SK-N-SH (cell line): ENCODE measurements at regions not wholly inside any gene's neighbourhood (a gene's known extent, or its start where the extent isn't known, plus 50 kb on each side); places are given as distances from the start of the nearest gene placed in this dataset.
A peak's percentile ranks its signal among the peaks of the same experiment; 100 is the strongest.
"Not testable (repeated sequence)": the region's sequence is repeated elsewhere in the genome, so short reads cannot be mapped to it uniquely, and the experiment has no call there.

Experiments
- CTCF ChIA-PET: fragments of 300-600, 350-600 bp; formaldehyde crosslinking; extraction: SDS; loops from one replicate; lab custom pipeline; 2021; lab: Yijun Ruan, JAX
- POLR2A ChIA-PET: fragments of 350-600 bp; sonication (Branson Sonifier 250); formaldehyde crosslinking; extraction: SDS; loops from one replicate; lab custom pipeline; 2020; ENCODE audit warnings: antibody characterized with exemption, inconsistent platforms; lab: Yijun Ruan, JAX
- DNase-seq: peaks from one replicate; pipeline ENCODE4 v3.0.0; 2012
- H2AFZ ChIP-seq: fragments of 200-600 bp; sonication (generic); 2 replicates; pipeline ENCODE4 v1.8.1; 2016; ENCODE audit warnings: antibody characterized with exemption, mild to moderate bottlenecking, low read depth
- H3F3A ChIP-seq: fragments of 200-600 bp; sonication (generic); replicated peaks from 2 replicates; pipeline ENCODE3; 2016; ENCODE audit warnings: antibody characterized with exemption, mild to moderate bottlenecking; ENCODE audit not compliant: insufficient read depth
- H3K27ac ChIP-seq, 2 experiments: fragments of 200-500 bp in 1 of 2; fragments of 200-600 bp in 1 of 2; sonication (Bioruptor generic) in 1 of 2; sonication (generic), shearing (Covaris generic) in 1 of 2; 2 replicates each; pipeline versions ENCODE4 v1.5.1 to v1.6.1; 2014 to 2016; ENCODE audit warnings: low read depth in 2 of 2, inconsistent platforms in 1 of 2, low read length in 1 of 2, mild to moderate bottlenecking in 1 of 2, mixed read lengths in 1 of 2
- H3K27me3 ChIP-seq: fragments of 200-600 bp; sonication (generic), shearing (Covaris generic); 2 replicates; pipeline ENCODE4 v1.6.1; 2016; ENCODE audit warnings: mixed run types; ENCODE audit not compliant: insufficient read depth
- H3K36me3 ChIP-seq, 2 experiments: fragments of 200-500 bp in 1 of 2; fragments of 200-600 bp in 1 of 2; sonication (Bioruptor generic) in 1 of 2; sonication (generic) in 1 of 2; replicated peaks in 1 of 2; 2 replicates each; pipeline versions ENCODE3 to v1.5.1; 2014 to 2016; ENCODE audit warnings: low read length in 1 of 2, mild to moderate bottlenecking in 1 of 2; ENCODE audit not compliant: insufficient read depth in 2 of 2, control insufficient read depth in 1 of 2
- H3K4me1 ChIP-seq, 2 experiments: fragments of 200-500 bp in 1 of 2; fragments of 200-600 bp in 1 of 2; sonication (Bioruptor generic) in 1 of 2; sonication (generic), shearing (Covaris generic) in 1 of 2; 2 replicates each; pipeline versions ENCODE4 v1.5.1 to v1.6.1; 2014 to 2016; ENCODE audit warnings: low read depth in 1 of 2, low read length in 1 of 2, mixed run types in 1 of 2; ENCODE audit not compliant: insufficient read depth in 2 of 2, control insufficient read depth in 1 of 2
- H3K4me2 ChIP-seq: fragments of 200-600 bp; sonication (generic), shearing (Covaris generic); 2 replicates; pipeline ENCODE4 v1.6.1; 2017; ENCODE audit warnings: mixed run types
- H3K4me3 ChIP-seq, 2 experiments: fragments of 200-500 bp in 1 of 2; fragments of 200-600 bp in 1 of 2; sonication (Bioruptor generic) in 1 of 2; sonication (generic), shearing (Covaris generic) in 1 of 2; 2 replicates each; pipeline versions ENCODE4 v1.5.1 to v1.8.1; 2014 to 2016; ENCODE audit warnings: low read depth in 2 of 2, inconsistent platforms in 1 of 2, low read length in 1 of 2, mild to moderate bottlenecking in 1 of 2, mixed read lengths in 1 of 2, moderate library complexity in 1 of 2
- H3K79me2 ChIP-seq: fragments of 200-600 bp; sonication (generic); 2 replicates; pipeline ENCODE4 v1.8.1; 2017; ENCODE audit warnings: mild to moderate bottlenecking; ENCODE audit not compliant: insufficient read depth
- H3K9ac ChIP-seq: fragments of 200-600 bp; sonication (generic); 2 replicates; pipeline ENCODE4 v1.6.1; 2017; ENCODE audit warnings: mixed run types
- H3K9me2 ChIP-seq: fragments of 200-600 bp; sonication (generic); 2 replicates; pipeline ENCODE4 v1.6.1; 2017; ENCODE audit warnings: mixed run types
- H3K9me3 ChIP-seq: fragments of 200-600 bp; sonication (generic); 2 replicates; pipeline ENCODE4 v1.6.1; 2017; ENCODE audit warnings: mixed run types, mild to moderate bottlenecking, moderate library complexity
- H4K20me1 ChIP-seq: fragments of 200-600 bp; sonication (generic); 2 replicates; pipeline ENCODE4 v1.6.1; 2017; ENCODE audit warnings: mild to moderate bottlenecking, mixed run types; ENCODE audit not compliant: insufficient read depth
- EP300 ChIP-seq, 2 experiments: IDR thresholded peaks; 2 replicates each; pipeline versions ENCODE4 v1.4.0 to v1.6.1; 2012; ENCODE audit warnings: borderline replicate concordance in 1 of 2, low read depth in 1 of 2, low read length in 1 of 2
- FOSL2 ChIP-seq: IDR thresholded peaks from 2 replicates; pipeline ENCODE4 v1.4.0; 2012; ENCODE audit warnings: low read depth, mild to moderate bottlenecking, moderate library complexity, borderline replicate concordance
- FOXJ3 ChIP-seq: sonication (generic); formaldehyde crosslinking; IDR thresholded peaks from 2 replicates; pipeline ENCODE4 v1.5.1; 2020; ENCODE audit warnings: mild to moderate bottlenecking, missing genetic modification reagents
- GABPA ChIP-seq: IDR thresholded peaks from 2 replicates; pipeline ENCODE4 v1.4.0; 2012; ENCODE audit warnings: low read depth, mild to moderate bottlenecking
- GATA2 ChIP-seq: sonication (generic); formaldehyde crosslinking; IDR thresholded peaks from 2 replicates; pipeline ENCODE4 v1.5.0; 2020; ENCODE audit warnings: mild to moderate bottlenecking, missing genetic modification reagents
- JUND ChIP-seq: IDR thresholded peaks from 2 replicates; pipeline ENCODE4 v1.4.0; 2012
- MEF2A ChIP-seq: IDR thresholded peaks from 2 replicates; pipeline ENCODE4 v1.4.0; 2012; ENCODE audit warnings: low read depth, borderline replicate concordance
- MXI1 ChIP-seq: IDR thresholded peaks from 2 replicates; pipeline ENCODE4 v1.6.1; 2012; ENCODE audit warnings: mild to moderate bottlenecking, low read depth, low read length, improper control_type of control experiment
- NFIC ChIP-seq: IDR thresholded peaks from 2 replicates; pipeline ENCODE4 v1.4.0; 2012; ENCODE audit warnings: borderline replicate concordance
- POLR2AphosphoS5 ChIP-seq: IDR thresholded peaks from 2 replicates; pipeline ENCODE4 v1.6.1; 2012; ENCODE audit warnings: low read depth, low read length
- RXRA ChIP-seq: IDR thresholded peaks from 2 replicates; pipeline ENCODE4 v1.4.0; 2012; ENCODE audit warnings: low read depth, mild to moderate bottlenecking, borderline replicate concordance
- TAF1 ChIP-seq: IDR thresholded peaks from 2 replicates; pipeline ENCODE4 v1.6.1; 2012; ENCODE audit warnings: low read depth, mild to moderate bottlenecking, low read length, moderate library complexity, borderline replicate concordance
- TCF12 ChIP-seq: IDR thresholded peaks from 2 replicates; pipeline ENCODE4 v1.4.0; 2012
- TEAD4 ChIP-seq: IDR thresholded peaks from 2 replicates; pipeline ENCODE4 v1.4.0; 2012; ENCODE audit warnings: mild to moderate bottlenecking, borderline replicate concordance; ENCODE audit not compliant: insufficient read depth
- WGBS: methylation state at CpG from one replicate; pipeline ENCODE4 v1.1.6; 2017; ENCODE audit warnings: low lambda C conversion rate; 5-methylcytosine and 5-hydroxymethylcytosine counted together
- TF ChIP-seq, protein P1 (sequence below): fragments of 200-600 bp; sonication (generic); IDR thresholded peaks from 2 replicates; pipeline ENCODE4 v1.6.1; 2017; ENCODE audit warnings: antibody characterized with exemption, mild to moderate bottlenecking, moderate library complexity
- TF ChIP-seq, protein P2 (sequence below): IDR thresholded peaks from 2 replicates; pipeline ENCODE4 v1.4.0; 2012; ENCODE audit warnings: low read depth, borderline replicate concordance
- TF ChIP-seq, protein P3 (sequence below): IDR thresholded peaks from 2 replicates; pipeline ENCODE4; 2012

DNA sequence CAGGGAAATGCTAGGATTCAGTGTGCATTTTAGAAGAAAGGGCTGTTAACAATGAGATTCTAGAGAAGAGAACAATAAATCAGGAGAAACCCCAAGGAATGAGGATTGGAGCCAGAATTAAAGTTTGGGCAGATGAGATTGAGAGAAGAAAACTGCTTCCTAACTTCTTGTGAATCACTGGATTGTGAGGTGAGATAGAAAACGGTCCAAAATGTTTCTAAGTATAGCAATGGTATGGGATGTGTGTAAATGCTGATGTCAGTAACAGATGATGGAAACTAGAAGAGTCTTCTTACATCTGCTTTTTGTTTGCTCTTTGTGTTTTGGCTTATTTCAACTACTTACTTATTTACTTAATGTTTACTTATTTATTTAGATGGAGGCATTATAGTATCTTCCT, 123.0 kb downstream of the KCNJ2 start:
- Histone ChIP-seq H3K79me2 (no peaks in the 10 kb centered on the region), H3K4me3 (no peak overlapping the region), H3K36me3 (no peaks in the 10 kb centered on the region), H4K20me1 (no peaks in the 10 kb centered on the region), H3K9ac (no peak overlapping the region), H2AFZ (no peak overlapping the region), H3K4me2 (no peak overlapping the region), H3K27me3 (no peaks in the 10 kb centered on the region), H3K9me2 (no peaks in the 10 kb centered on the region), H3K27ac (0 out of 4 replicates have a peak overlapping the region, but pooled peaks of 1 of the 2 experiments have one; percentile 17), H3K9me3 (no peaks in the 10 kb centered on the region), H3F3A (peaks cover 10% of the 10 kb centered on the region), H3K4me1 (no peaks in the 10 kb centered on the region)
- 20% methylated on average over 1 of the region's 1 CpG for WGBS
- ChIA-PET CTCF (interaction anchor here (1.3 kb wide), 1 partner anchor 230 kb away, joined by 4 read pairs; no protein-coding TSS in a partner anchor), POLR2A (no interaction called here)
- TF ChIP-seq NFIC (no peak), TAF1 (no peak), EP300 (IDR thresholded peaks at IDR 0.05; ENCODE audit: borderline replicate concordance in 1 of 2, low read depth in 1 of 2, low read length in 1 of 2) (no peak), GABPA (no peak), MXI1 (no peak), TEAD4 (no peak), FOXJ3 (no peak), GATA2 (no peak)
- TF ChIP-seq, protein P1, sequence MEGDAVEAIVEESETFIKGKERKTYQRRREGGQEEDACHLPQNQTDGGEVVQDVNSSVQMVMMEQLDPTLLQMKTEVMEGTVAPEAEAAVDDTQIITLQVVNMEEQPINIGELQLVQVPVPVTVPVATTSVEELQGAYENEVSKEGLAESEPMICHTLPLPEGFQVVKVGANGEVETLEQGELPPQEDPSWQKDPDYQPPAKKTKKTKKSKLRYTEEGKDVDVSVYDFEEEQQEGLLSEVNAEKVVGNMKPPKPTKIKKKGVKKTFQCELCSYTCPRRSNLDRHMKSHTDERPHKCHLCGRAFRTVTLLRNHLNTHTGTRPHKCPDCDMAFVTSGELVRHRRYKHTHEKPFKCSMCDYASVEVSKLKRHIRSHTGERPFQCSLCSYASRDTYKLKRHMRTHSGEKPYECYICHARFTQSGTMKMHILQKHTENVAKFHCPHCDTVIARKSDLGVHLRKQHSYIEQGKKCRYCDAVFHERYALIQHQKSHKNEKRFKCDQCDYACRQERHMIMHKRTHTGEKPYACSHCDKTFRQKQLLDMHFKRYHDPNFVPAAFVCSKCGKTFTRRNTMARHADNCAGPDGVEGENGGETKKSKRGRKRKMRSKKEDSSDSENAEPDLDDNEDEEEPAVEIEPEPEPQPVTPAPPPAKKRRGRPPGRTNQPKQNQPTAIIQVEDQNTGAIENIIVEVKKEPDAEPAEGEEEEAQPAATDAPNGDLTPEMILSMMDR = no peak
- no peak for DNase-seq

DNA sequence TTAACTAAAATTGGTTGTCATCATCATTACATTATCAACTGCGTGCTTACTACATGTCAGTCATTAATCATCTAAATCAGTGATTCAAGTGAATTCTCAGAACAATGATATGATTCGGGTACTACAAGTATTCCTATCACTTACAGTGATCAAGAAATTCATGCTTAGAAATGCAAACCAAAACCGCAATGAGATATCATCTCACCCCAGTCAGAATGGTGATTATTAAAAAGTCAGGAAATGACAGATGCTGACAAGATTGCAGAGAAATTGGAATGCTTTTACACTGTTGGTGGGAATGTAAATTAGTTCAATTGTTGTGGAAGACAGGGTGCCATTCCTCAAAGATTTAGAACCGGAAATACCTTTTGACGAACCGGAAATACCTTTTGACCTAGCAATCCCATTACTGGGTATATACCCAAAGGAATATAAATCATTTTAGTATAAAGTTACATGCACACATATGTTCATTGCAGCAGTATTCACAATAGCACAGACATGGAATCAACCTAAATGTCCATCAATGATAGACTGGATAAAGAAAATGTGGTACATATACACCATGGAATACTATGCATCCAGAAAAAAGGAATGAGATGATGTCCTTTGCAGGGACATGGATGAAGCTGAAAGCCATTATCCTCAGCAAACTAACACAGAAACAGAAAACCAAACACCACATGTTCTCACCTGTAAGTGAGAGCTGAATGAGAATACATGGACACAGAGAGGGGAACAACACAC, 124.4 kb downstream of the KCNJ2 start:
- H3K36me3 ChIP-seq, H3K9me2 ChIP-seq, DNase-seq, H3K27me3 ChIP-seq, H2AFZ ChIP-seq, H3K4me1 ChIP-seq, H4K20me1 ChIP-seq, H3K4me3 ChIP-seq, H3K9ac ChIP-seq, CTCF ChIA-PET, H3K79me2 ChIP-seq, POLR2A ChIA-PET, H3K9me3 ChIP-seq, H3K4me2 ChIP-seq: not testable (repeated sequence)
- peaks cover 10% of the 10 kb centered on the region for H3F3A ChIP-seq
- TF ChIP-seq TEAD4 = peak; percentile 94
- TF ChIP-seq, protein P2, sequence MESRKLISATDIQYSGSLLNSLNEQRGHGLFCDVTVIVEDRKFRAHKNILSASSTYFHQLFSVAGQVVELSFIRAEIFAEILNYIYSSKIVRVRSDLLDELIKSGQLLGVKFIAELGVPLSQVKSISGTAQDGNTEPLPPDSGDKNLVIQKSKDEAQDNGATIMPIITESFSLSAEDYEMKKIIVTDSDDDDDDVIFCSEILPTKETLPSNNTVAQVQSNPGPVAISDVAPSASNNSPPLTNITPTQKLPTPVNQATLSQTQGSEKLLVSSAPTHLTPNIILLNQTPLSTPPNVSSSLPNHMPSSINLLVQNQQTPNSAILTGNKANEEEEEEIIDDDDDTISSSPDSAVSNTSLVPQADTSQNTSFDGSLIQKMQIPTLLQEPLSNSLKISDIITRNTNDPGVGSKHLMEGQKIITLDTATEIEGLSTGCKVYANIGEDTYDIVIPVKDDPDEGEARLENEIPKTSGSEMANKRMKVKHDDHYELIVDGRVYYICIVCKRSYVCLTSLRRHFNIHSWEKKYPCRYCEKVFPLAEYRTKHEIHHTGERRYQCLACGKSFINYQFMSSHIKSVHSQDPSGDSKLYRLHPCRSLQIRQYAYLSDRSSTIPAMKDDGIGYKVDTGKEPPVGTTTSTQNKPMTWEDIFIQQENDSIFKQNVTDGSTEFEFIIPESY = peak; percentile 68; the same call in 1 of the 2 replicates
- TF ChIP-seq MEF2A = 0 out of 2 replicates have a peak, but pooled peaks have one; percentile 19
- TF ChIP-seq EP300 (IDR thresholded peaks at IDR 0.05; ENCODE audit: borderline replicate concordance in 1 of 2, low read depth in 1 of 2, low read length in 1 of 2) = peak in 1 of 2 experiments; percentile 87; a peak in 2 of 4 replicates
- TF ChIP-seq POLR2AphosphoS5 = 0 out of 2 replicates have a peak, but pooled peaks have one; percentile 22
- peak; percentile 73 for TF ChIP-seq NFIC
- peak; percentile 33; the same call in 1 of the 2 replicates for TF ChIP-seq FOSL2
- peak; percentile 93 for TF ChIP-seq TCF12
- TF ChIP-seq, protein P3, sequence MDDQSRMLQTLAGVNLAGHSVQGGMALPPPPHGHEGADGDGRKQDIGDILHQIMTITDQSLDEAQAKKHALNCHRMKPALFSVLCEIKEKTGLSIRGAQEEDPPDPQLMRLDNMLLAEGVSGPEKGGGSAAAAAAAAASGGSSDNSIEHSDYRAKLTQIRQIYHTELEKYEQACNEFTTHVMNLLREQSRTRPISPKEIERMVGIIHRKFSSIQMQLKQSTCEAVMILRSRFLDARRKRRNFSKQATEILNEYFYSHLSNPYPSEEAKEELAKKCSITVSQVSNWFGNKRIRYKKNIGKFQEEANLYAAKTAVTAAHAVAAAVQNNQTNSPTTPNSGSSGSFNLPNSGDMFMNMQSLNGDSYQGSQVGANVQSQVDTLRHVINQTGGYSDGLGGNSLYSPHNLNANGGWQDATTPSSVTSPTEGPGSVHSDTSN = peak; percentile 95
- TF ChIP-seq RXRA = peak; percentile 32; the same call in 1 of the 2 replicates
- TF ChIP-seq JUND = peak; percentile 88
- peak overlapping the region in 1 of 2 experiments; percentile 17; a peak in 1 of 4 replicates for H3K27ac ChIP-seq
- WGBS = 45% methylated on average over 6 of the region's 6 CpGs
